Stimulated activated naive CD8-positive, alpha-beta T cell treated with anti-CD3 and anti-CD28 coated beads, Interleukin-15, Interleukin-2, amounts not matched to agents 100 ng/mL and 50 ng/mL, for 24 hours (primary cell): ENCODE measurements at regions not wholly inside any gene's neighbourhood (a gene's known extent, or its start where the extent isn't known, plus 50 kb on each side); places are given as distances from the start of the nearest gene placed in this dataset.
"Not testable (repeated sequence)": the region's sequence is repeated elsewhere in the genome, so short reads cannot be mapped to it uniquely, and the experiment has no call there.

Experiments used
- H3K27ac Mint-ChIP-seq: one replicate; pipeline ENCODE4 v1.8.0; 2021; ENCODE audit warnings: mild to moderate bottlenecking, mixed read lengths
- H3K27me3 Mint-ChIP-seq: one replicate; pipeline ENCODE4 v1.8.0; 2021; ENCODE audit warnings: mixed read lengths
- H3K36me3 Mint-ChIP-seq: one replicate; pipeline ENCODE4 v1.8.0; 2021; ENCODE audit warnings: low read depth, mixed read lengths
- H3K4me1 Mint-ChIP-seq: one replicate; pipeline ENCODE4 v1.8.0; 2021; ENCODE audit warnings: low read depth, mixed read lengths
- H3K4me3 Mint-ChIP-seq: one replicate; pipeline ENCODE4 v1.8.0; 2021; ENCODE audit warnings: mild to moderate bottlenecking, mixed read lengths
- H3K9me3 Mint-ChIP-seq: one replicate; pipeline ENCODE4 v1.8.0; 2021; ENCODE audit warnings: mixed read lengths

GRCh38 chr2:126952216-126952615 is 53.5 kb downstream of the TEX51 start:
- H3K9me3 Mint-ChIP-seq: no peaks in the 10 kb centered on the region
- no peaks in the 10 kb centered on the region for H3K36me3 Mint-ChIP-seq
- H3K27ac Mint-ChIP-seq: no peak overlapping the region
- H3K4me3 Mint-ChIP-seq: no peak overlapping the region
- peaks cover 40% of the 10 kb centered on the region for H3K4me1 Mint-ChIP-seq
- H3K27me3 Mint-ChIP-seq: peaks cover 21% of the 10 kb centered on the region

GRCh38 chr2:126953483-126953882 is 54.8 kb downstream of the TEX51 start:
- Mint-ChIP-seq H3K36me3 (no peaks in the 10 kb centered on the region), H3K27me3 (peaks cover 22% of the 10 kb centered on the region), H3K4me3 (no peak overlapping the region), H3K9me3 (no peaks in the 10 kb centered on the region), H3K27ac (no peak overlapping the region), H3K4me1 (peaks cover 41% of the 10 kb centered on the region)

GRCh38 chr2:126954831-126955230 is 56.1 kb downstream of the TEX51 start:
- peaks cover 41% of the 10 kb centered on the region for H3K4me1 Mint-ChIP-seq
- no peak overlapping the region for H3K27ac Mint-ChIP-seq
- no peaks in the 10 kb centered on the region for H3K9me3 Mint-ChIP-seq
- peaks cover 25% of the 10 kb centered on the region for H3K27me3 Mint-ChIP-seq
- H3K4me3 Mint-ChIP-seq: no peak overlapping the region
- H3K36me3 Mint-ChIP-seq: no peaks in the 10 kb centered on the region

- Mint-ChIP-seq H3K27ac (peak overlapping the region; percentile 5), H3K4me3 (peak overlapping the region; percentile 56), H3K4me1 (peaks cover 41% of the 10 kb centered on the region), H3K9me3 (peaks cover 12% of the 10 kb centered on the region), H3K27me3 (peaks cover 35% of the 10 kb centered on the region)
- not testable (repeated sequence) for H3K36me3 Mint-ChIP-seq
Observed at GRCh38 chr2:126956773-126957172, 58.1 kb downstream of the TEX51 start.

- Mint-ChIP-seq H3K4me3 (no peak overlapping the region), H3K9me3 (peaks cover 12% of the 10 kb centered on the region), H3K4me1 (no peaks in the 10 kb centered on the region), H3K36me3 (no peaks in the 10 kb centered on the region), H3K27me3 (peaks cover 31% of the 10 kb centered on the region), H3K27ac (no peak overlapping the region)
Observed at GRCh38 chr2:126963390-126963789, 64.7 kb downstream of the TEX51 start.

- Mint-ChIP-seq H3K27me3 (peaks cover 22% of the 10 kb centered on the region), H3K4me1 (no peaks in the 10 kb centered on the region), H3K36me3 (no peaks in the 10 kb centered on the region), H3K27ac (no peak overlapping the region), H3K9me3 (no peaks in the 10 kb centered on the region), H3K4me3 (no peak overlapping the region)
Observed at GRCh38 chr2:126966601-126967000, 67.9 kb downstream of the TEX51 start.

- Mint-ChIP-seq H3K27me3 (peaks cover 25% of the 10 kb centered on the region), H3K36me3 (no peaks in the 10 kb centered on the region), H3K4me1 (peaks cover 3% of the 10 kb centered on the region), H3K27ac (no peak overlapping the region), H3K4me3 (no peak overlapping the region), H3K9me3 (no peaks in the 10 kb centered on the region)
Observed at GRCh38 chr2:126970583-126970982, 71.9 kb downstream of the TEX51 start.

- Mint-ChIP-seq H3K4me1 (peaks cover 3% of the 10 kb centered on the region), H3K9me3 (no peaks in the 10 kb centered on the region), H3K27ac (no peak overlapping the region), H3K36me3 (no peaks in the 10 kb centered on the region), H3K4me3 (no peak overlapping the region), H3K27me3 (peaks cover 22% of the 10 kb centered on the region)
Observed at GRCh38 chr2:126971162-126971480, 72.4 kb downstream of the TEX51 start.

GRCh38 chr2:126971481-126972278 is 73.0 kb downstream of the TEX51 start:
- peaks cover 22% of the 10 kb centered on the region for H3K27me3 Mint-ChIP-seq
- no peak overlapping the region for H3K27ac Mint-ChIP-seq
- no peaks in the 10 kb centered on the region for H3K9me3 Mint-ChIP-seq
- H3K4me1 Mint-ChIP-seq: peaks cover 3% of the 10 kb centered on the region
- peak overlapping the region; percentile 66 for H3K4me3 Mint-ChIP-seq
- H3K36me3 Mint-ChIP-seq: no peaks in the 10 kb centered on the region

- H3K9me3 Mint-ChIP-seq: no peaks in the 10 kb centered on the region
- no peak overlapping the region for H3K4me3 Mint-ChIP-seq
- peaks cover 3% of the 10 kb centered on the region for H3K4me1 Mint-ChIP-seq
- H3K27ac Mint-ChIP-seq: no peak overlapping the region
- H3K36me3 Mint-ChIP-seq: no peaks in the 10 kb centered on the region
- peaks cover 18% of the 10 kb centered on the region for H3K27me3 Mint-ChIP-seq
Observed at GRCh38 chr2:126972279-126972626, 73.6 kb downstream of the TEX51 start.

GRCh38 chr2:126973745-126974144 is 75.1 kb downstream of the TEX51 start:
- H3K27me3 Mint-ChIP-seq: peaks cover 13% of the 10 kb centered on the region
- no peaks in the 10 kb centered on the region for H3K36me3 Mint-ChIP-seq
- no peak overlapping the region for H3K27ac Mint-ChIP-seq
- H3K4me1 Mint-ChIP-seq: peaks cover 12% of the 10 kb centered on the region
- no peak overlapping the region for H3K4me3 Mint-ChIP-seq
- H3K9me3 Mint-ChIP-seq: no peaks in the 10 kb centered on the region

- H3K4me1 Mint-ChIP-seq: peaks cover 13% of the 10 kb centered on the region
- no peak overlapping the region for H3K4me3 Mint-ChIP-seq
Observed at GRCh38 chr2:126975671-126976655, 77.3 kb downstream of the TEX51 start.

GRCh38 chr2:126976721-126977328 is 78.1 kb downstream of the TEX51 start:
- H3K36me3 Mint-ChIP-seq: no peaks in the 10 kb centered on the region

More at GRCh38 chr2:126975671-126976655, 77.3 kb downstream of the TEX51 start:
- Mint-ChIP-seq H3K27ac (no peak overlapping the region), H3K36me3 (no peaks in the 10 kb centered on the region), H3K27me3 (peaks cover 8% of the 10 kb centered on the region), H3K9me3 (no peaks in the 10 kb centered on the region)

GRCh38 chr2:126978333-126978732 is 79.6 kb downstream of the TEX51 start:
- peaks cover 10% of the 10 kb centered on the region for H3K4me1 Mint-ChIP-seq
- H3K27me3 Mint-ChIP-seq: no peaks in the 10 kb centered on the region
- H3K27ac Mint-ChIP-seq: no peak overlapping the region
- H3K9me3 Mint-ChIP-seq: no peaks in the 10 kb centered on the region
- H3K36me3 Mint-ChIP-seq: no peaks in the 10 kb centered on the region
- no peak overlapping the region for H3K4me3 Mint-ChIP-seq

More at GRCh38 chr2:126976721-126977328, 78.1 kb downstream of the TEX51 start:
- no peak overlapping the region for H3K27ac Mint-ChIP-seq
- no peak overlapping the region for H3K4me3 Mint-ChIP-seq
- no peaks in the 10 kb centered on the region for H3K9me3 Mint-ChIP-seq
- peaks cover 13% of the 10 kb centered on the region for H3K4me1 Mint-ChIP-seq
- H3K27me3 Mint-ChIP-seq: peaks cover 8% of the 10 kb centered on the region
